Body of pancreas (tissue), 4 donors: ENCODE measurements at regions not wholly inside any gene's neighbourhood (a gene's known extent, or its start where the extent isn't known, plus 50 kb on each side); places are given as distances from the start of the nearest gene placed in this dataset.

Experiments used
- POLR2A ChIP-seq, 3 donors: fragments of 450-650 bp; IDR thresholded peaks; one replicate each; pipeline ENCODE4 v1.6.1; 2016; ENCODE audit warnings: antibody characterized with exemption in 3 of 3, mild to moderate bottlenecking in 2 of 3
- TF ChIP-seq, protein P1 (sequence below), 7 experiments: fragments of 450-650 bp in 4 of 7; fragments of 200-600 bp in 3 of 7; sonication (generic) in 3 of 7; IDR thresholded peaks; one replicate each; pipeline ENCODE4 v1.5.1; 2016 to 2019; ENCODE audit warnings: antibody characterized with exemption in 7 of 7

GRCh38 chr1:193697776-193698175, 511.4 kb upstream of the B3GALT2 start:
- no peak for TF ChIP-seq POLR2A (IDR thresholded peaks at IDR 0.05)
- TF ChIP-seq, protein P1, sequence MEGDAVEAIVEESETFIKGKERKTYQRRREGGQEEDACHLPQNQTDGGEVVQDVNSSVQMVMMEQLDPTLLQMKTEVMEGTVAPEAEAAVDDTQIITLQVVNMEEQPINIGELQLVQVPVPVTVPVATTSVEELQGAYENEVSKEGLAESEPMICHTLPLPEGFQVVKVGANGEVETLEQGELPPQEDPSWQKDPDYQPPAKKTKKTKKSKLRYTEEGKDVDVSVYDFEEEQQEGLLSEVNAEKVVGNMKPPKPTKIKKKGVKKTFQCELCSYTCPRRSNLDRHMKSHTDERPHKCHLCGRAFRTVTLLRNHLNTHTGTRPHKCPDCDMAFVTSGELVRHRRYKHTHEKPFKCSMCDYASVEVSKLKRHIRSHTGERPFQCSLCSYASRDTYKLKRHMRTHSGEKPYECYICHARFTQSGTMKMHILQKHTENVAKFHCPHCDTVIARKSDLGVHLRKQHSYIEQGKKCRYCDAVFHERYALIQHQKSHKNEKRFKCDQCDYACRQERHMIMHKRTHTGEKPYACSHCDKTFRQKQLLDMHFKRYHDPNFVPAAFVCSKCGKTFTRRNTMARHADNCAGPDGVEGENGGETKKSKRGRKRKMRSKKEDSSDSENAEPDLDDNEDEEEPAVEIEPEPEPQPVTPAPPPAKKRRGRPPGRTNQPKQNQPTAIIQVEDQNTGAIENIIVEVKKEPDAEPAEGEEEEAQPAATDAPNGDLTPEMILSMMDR (IDR thresholded peaks at IDR 0.05) = no peak
